Endothelial cell of umbilical vein (primary cell): ENCODE measurements at regions not wholly inside any gene's neighbourhood (a gene's known extent, or its start where the extent isn't known, plus 50 kb on each side); places are given as distances from the start of the nearest gene placed in this dataset.

Source experiments
- BruUV-seq: library from RNA; stranded (reverse); fragments of 400-500 nt; replicated peaks from 2 replicates; lab custom pipeline; 2021; lab: Mats Ljungman, UMichigan
- CTCF ChIA-PET: fragments of 300-600, 350-600 bp; sonication (Branson Sonifier 250); formaldehyde crosslinking; loops from one replicate; lab custom pipeline; 2021; ENCODE audit warnings: antibody characterized with exemption, inconsistent platforms; lab: Charles Lee
- POLR2A ChIA-PET: fragments of 300-600, 350-600 bp; sonication (Branson Sonifier 250); formaldehyde crosslinking; loops from one replicate; lab custom pipeline; 2021; ENCODE audit warnings: antibody characterized with exemption, inconsistent platforms; lab: Charles Lee
- DNase-seq: peaks from one replicate; pipeline ENCODE4 v3.0.0-alpha.2; 2011; ENCODE audit warnings: low read depth, low spot score
- FAIRE-seq: peaks from 2 replicates; lab custom pipeline; 2011; peaks lifted over from hg19 to GRCh38; lab: Jason Lieb, UNC
- H2AFZ ChIP-seq: 2 replicates; pipeline ENCODE4 v1.6.0; 2012; ENCODE audit warnings: low read depth, low read length, control low read depth, inconsistent platforms
- H3K27ac ChIP-seq: 2 replicates; pipeline ENCODE4 v1.5.1; 2011; ENCODE audit warnings: low read depth, mild to moderate bottlenecking, control low read depth, low read length, moderate library complexity; ENCODE audit not compliant: insufficient read depth
- H3K27me3 ChIP-seq, 2 experiments: 2 replicates each; pipeline versions ENCODE4 v1.6.0 to v1.6.1; 2011; ENCODE audit warnings: low read length in 2 of 2, mixed read lengths in 1 of 2; ENCODE audit not compliant: control insufficient read depth in 2 of 2, insufficient read depth in 2 of 2
- H3K36me3 ChIP-seq, 2 experiments: 2 replicates in 1 of 2; 3 replicates in 1 of 2; pipeline ENCODE4 v1.5.1; 2011; ENCODE audit warnings: low read length in 2 of 2, mild to moderate bottlenecking in 1 of 2, moderate library complexity in 1 of 2; ENCODE audit not compliant: control insufficient read depth in 2 of 2, insufficient read depth in 2 of 2; ENCODE audit errors: extremely low read depth in 1 of 2
- H3K4me1 ChIP-seq: 3 replicates; pipeline ENCODE4 v1.5.1; 2011; ENCODE audit warnings: mild to moderate bottlenecking, low read length; ENCODE audit not compliant: control insufficient read depth, insufficient read depth; ENCODE audit errors: extremely low read depth
- H3K4me2 ChIP-seq: 2 replicates; pipeline ENCODE4 v1.6.1; 2011; ENCODE audit warnings: low read length, control low read depth, mixed read lengths; ENCODE audit not compliant: insufficient read depth
- H3K4me3 ChIP-seq, 3 experiments: fragments of 200-600 bp in 1 of 3; sonication (generic), shearing (Covaris generic) in 1 of 3; replicated peaks in 1 of 3; 2 replicates each; pipeline ENCODE4 v1.5.1; 2011 to 2016; ENCODE audit warnings: control low read depth in 3 of 3, low read length in 3 of 3, mild to moderate bottlenecking in 2 of 3, inconsistent platforms in 1 of 3, low read depth in 1 of 3, moderate library complexity in 1 of 3; ENCODE audit not compliant: insufficient read depth in 1 of 3
- H3K79me2 ChIP-seq: 2 replicates; pipeline ENCODE4 v1.6.0; 2012; ENCODE audit warnings: low read length, inconsistent platforms; ENCODE audit not compliant: control insufficient read depth, insufficient read depth
- H3K9ac ChIP-seq: replicated peaks from 2 replicates; pipeline ENCODE3; 2011; ENCODE audit warnings: low read length, control low read depth; ENCODE audit not compliant: insufficient read depth; ENCODE audit errors: extremely low read depth
- H3K9me1 ChIP-seq: replicated peaks from 3 replicates; pipeline ENCODE4 v1.6.0; 2011; ENCODE audit warnings: mild to moderate bottlenecking, low read length; ENCODE audit not compliant: control insufficient read depth, insufficient read depth; ENCODE audit errors: extremely low read depth
- H3K9me3 ChIP-seq: replicated peaks from 2 replicates; pipeline ENCODE4 v1.5.1; 2012; ENCODE audit warnings: low read length, inconsistent platforms; ENCODE audit not compliant: control insufficient read depth, insufficient read depth
- H4K20me1 ChIP-seq: replicated peaks from 2 replicates; pipeline ENCODE3; 2011; ENCODE audit warnings: mild to moderate bottlenecking, low read length; ENCODE audit not compliant: control insufficient read depth, insufficient read depth; ENCODE audit errors: extremely low read depth
- CTCF ChIP-seq, 2 donors: IDR thresholded peaks; 1 replicate in 1 of 2; 2 replicates in 1 of 2; pipeline ENCODE4 v1.5.1; 2011; ENCODE audit warnings: low read length in 2 of 2, mild to moderate bottlenecking in 2 of 2, moderate library complexity in 2 of 2, control low read depth in 1 of 2, inconsistent platforms in 1 of 2, low read depth in 1 of 2; ENCODE audit not compliant: insufficient read depth in 1 of 2; ENCODE audit errors: extremely low read depth in 1 of 2
- EZH2 ChIP-seq: IDR thresholded peaks from 2 replicates; pipeline ENCODE4 v1.6.1; 2012; ENCODE audit warnings: borderline replicate concordance, low read depth, mild to moderate bottlenecking, moderate library complexity, low read length, inconsistent platforms; ENCODE audit not compliant: severe bottlenecking
- FOS ChIP-seq: IDR thresholded peaks from 2 replicates; pipeline ENCODE4 v1.6.1; 2011; ENCODE audit warnings: mild to moderate bottlenecking, low read length, moderate library complexity, borderline replicate concordance; ENCODE audit not compliant: insufficient read depth
- GATA2 ChIP-seq: IDR thresholded peaks from 2 replicates; pipeline ENCODE4 v1.7.0; 2011; ENCODE audit warnings: low read depth, mild to moderate bottlenecking, moderate library complexity, mixed read lengths, low read length; ENCODE audit not compliant: insufficient read length, insufficient read depth
- JUN ChIP-seq: IDR thresholded peaks from 2 replicates; pipeline ENCODE4 v1.6.1; 2011; ENCODE audit warnings: borderline replicate concordance, low read depth; ENCODE audit not compliant: insufficient read length, insufficient read depth
- MAX ChIP-seq: IDR thresholded peaks from 2 replicates; pipeline ENCODE4 v1.6.1; 2011; ENCODE audit not compliant: insufficient read depth, insufficient read length
- MYC ChIP-seq: IDR thresholded peaks from one replicate; pipeline ENCODE4 v1.6.1; 2011; ENCODE audit warnings: mild to moderate bottlenecking, low read depth, low read length
- POLR2A ChIP-seq: IDR thresholded peaks from 2 replicates; pipeline ENCODE4 v1.6.1; 2012; ENCODE audit warnings: low read depth, mild to moderate bottlenecking, control low read depth, low read length
- POLR2AphosphoS5 ChIP-seq: IDR thresholded peaks from 2 replicates; pipeline ENCODE4 v1.6.1; 2012; ENCODE audit warnings: low read depth, mild to moderate bottlenecking, control low read depth, low read length, moderate library complexity; ENCODE audit not compliant: insufficient read depth
- dilution Hi-C: fragments of 300-500 bp; cut with MboI; formaldehyde crosslinking; loops from one replicate; pipeline ENCODE4 v1.15.0; 2019; ENCODE audit warnings: low sequenced_read_pairs; ENCODE audit not compliant: extremely low pct_ligation_motif_present
- intact Hi-C: fragments of 100-400 bp; cut with micrococcal nuclease; formaldehyde crosslinking; loops from one replicate; pipeline ENCODE4 v1.10.0; 2022

GRCh38 chr13:73610799-73611592 is 523.2 kb downstream of the KLF12 start:
- Histone ChIP-seq H3K9ac (no peak overlapping the region), H2AFZ (no peak overlapping the region), H3K9me3 (no peaks in the 10 kb centered on the region), H3K79me2 (no peaks in the 10 kb centered on the region), H3K27ac (no peak overlapping the region), H3K27me3 (no peaks in the 10 kb centered on the region), H3K4me1 (no peaks in the 10 kb centered on the region), H3K36me3 (no peaks in the 10 kb centered on the region), H3K9me1 (no peaks in the 10 kb centered on the region), H3K4me2 (no peak overlapping the region), H3K4me3 (no peak overlapping the region), H4K20me1 (no peaks in the 10 kb centered on the region)
- FAIRE-seq (no peak), DNase-seq (no peak)
- intact Hi-C loops: no loop called here
- dilution Hi-C loops: no loop called here
- TF ChIP-seq POLR2AphosphoS5 (no peak), MAX (no peak), GATA2 (no peak), JUN (no peak), POLR2A (no peak), MYC (no peak), EZH2 (no peak), CTCF (IDR thresholded peaks at IDR 0.05; ENCODE audit: extremely low read depth in 1 of 2, insufficient read depth in 1 of 2, low read depth in 1 of 2, low read length in 2 of 2) (no peak), FOS (no peak)
- POLR2A ChIA-PET: no interaction called here
- CTCF ChIA-PET: no interaction called here
- no TSS peak for BruUV-seq
